PC-9 (cell line): ENCODE measurements at regions not wholly inside any gene's neighbourhood (a gene's known extent, or its start where the extent isn't known, plus 50 kb on each side); places are given as distances from the start of the nearest gene placed in this dataset.

ENCODE experiments used
- BruUV-seq: library from RNA; stranded (reverse); fragments of 400-500 nt; replicated peaks from 2 replicates; lab custom pipeline; 2021; lab: Mats Ljungman, UMichigan
- CTCF ChIA-PET: fragments of 300-600 bp; sonication (Branson Sonifier 250); formaldehyde crosslinking; loops from one replicate; lab custom pipeline; 2022; ENCODE audit warnings: antibody characterized with exemption; lab: Charles Lee
- POLR2A ChIA-PET: fragments of 300-600 bp; sonication (Branson Sonifier 250); formaldehyde crosslinking; loops from one replicate; lab custom pipeline; 2022; ENCODE audit warnings: antibody characterized with exemption; ENCODE audit not compliant: unreplicated experiment; lab: Charles Lee
- DNase-seq, 2 experiments: peaks; one replicate each; pipeline versions ENCODE4 v3.0.0 to v3.0.0-alpha.2; 2015 to 2022; ENCODE audit warnings: mixed read lengths in 1 of 2
- H2AFZ ChIP-seq: fragments of 200-600 bp; sonication (generic); 2 replicates; pipeline ENCODE4 v1.8.1; 2017; ENCODE audit warnings: antibody characterized with exemption
- H3F3A ChIP-seq: fragments of 200-600 bp; sonication (generic); 2 replicates; pipeline ENCODE4 v1.8.1; 2017; ENCODE audit warnings: antibody characterized with exemption, mild to moderate bottlenecking, low read depth; ENCODE audit not compliant: insufficient read depth
- H3K27ac ChIP-seq: fragments of 200-600 bp; sonication (generic); 2 replicates; pipeline ENCODE4 v1.6.1; 2016; ENCODE audit warnings: mixed run types
- H3K27me3 ChIP-seq: fragments of 200-600 bp; sonication (generic); 2 replicates; pipeline ENCODE4 v1.6.1; 2016; ENCODE audit warnings: low read depth, mixed run types; ENCODE audit not compliant: insufficient read depth
- H3K36me3 ChIP-seq: fragments of 200-600 bp; sonication (generic); 2 replicates; pipeline ENCODE4 v1.6.1; 2016; ENCODE audit warnings: low read depth, mixed run types
- H3K4me1 ChIP-seq: fragments of 200-600 bp; sonication (generic); replicated peaks from 2 replicates; pipeline ENCODE4 v1.6.1; 2016; ENCODE audit warnings: mixed run types; ENCODE audit not compliant: insufficient read depth
- H3K4me2 ChIP-seq: fragments of 200-600 bp; sonication (generic); 2 replicates; pipeline ENCODE4 v1.6.1; 2017; ENCODE audit warnings: mixed run types
- H3K4me3 ChIP-seq: fragments of 200-600 bp; sonication (generic); 2 replicates; pipeline ENCODE4 v1.6.1; 2016; ENCODE audit warnings: mixed run types
- H3K79me2 ChIP-seq: fragments of 200-600 bp; sonication (generic); 2 replicates; pipeline ENCODE4 v1.6.1; 2017; ENCODE audit warnings: low read depth, mixed run types
- H3K9me2 ChIP-seq: fragments of 200-600 bp; sonication (generic); 2 replicates; pipeline ENCODE4 v1.8.1; 2017; ENCODE audit warnings: mild to moderate bottlenecking; ENCODE audit not compliant: insufficient read depth
- H3K9me3 ChIP-seq: fragments of 200-600 bp; sonication (generic); 2 replicates; pipeline ENCODE4 v1.8.1; 2016; ENCODE audit warnings: low read depth; ENCODE audit not compliant: insufficient read depth
- H4K20me1 ChIP-seq: fragments of 200-600 bp; sonication (generic); 2 replicates; pipeline ENCODE4 v1.8.1; 2017; ENCODE audit not compliant: insufficient read depth
- CTCF ChIP-seq: fragments of 200-600 bp; sonication (generic); conservative IDR thresholded peaks from 2 replicates; pipeline ENCODE4 v1.6.1; 2017; ENCODE audit warnings: mixed run types, antibody characterized with exemption, mild to moderate bottlenecking, moderate library complexity
- EZH2 ChIP-seq: fragments of 200-600 bp; sonication (generic); IDR thresholded peaks from 2 replicates; pipeline ENCODE4 v1.8.0; 2017; ENCODE audit warnings: antibody characterized with exemption, low read depth
- intact Hi-C: fragments of 100-400 bp; cut with micrococcal nuclease; formaldehyde crosslinking; loops from one replicate; pipeline ENCODE4 v1.10.0; 2022; ENCODE audit not compliant: unreplicated experiment

- Histone ChIP-seq H3K27ac (no peak overlapping the region), H3K79me2 (no peaks in the 10 kb centered on the region), H3K9me2 (no peaks in the 10 kb centered on the region), H3K36me3 (no peaks in the 10 kb centered on the region), H3K9me3 (no peaks in the 10 kb centered on the region), H3K4me1 (no peaks in the 10 kb centered on the region), H3K4me2 (no peak overlapping the region), H3K4me3 (no peak overlapping the region), H2AFZ (no peak overlapping the region), H3F3A (no peaks in the 10 kb centered on the region), H3K27me3 (no peaks in the 10 kb centered on the region), H4K20me1 (no peaks in the 10 kb centered on the region)
- TF ChIP-seq EZH2 = no peak
- intact Hi-C loops = no loop called here
- DNase-seq = no peak
- ChIA-PET POLR2A (no interaction called here), CTCF (no interaction called here)
- BruUV-seq = no TSS peak
Measured at GRCh38 chr1:43044572-43045361, 86.1 kb upstream of the SLC2A1 start.

DNA sequence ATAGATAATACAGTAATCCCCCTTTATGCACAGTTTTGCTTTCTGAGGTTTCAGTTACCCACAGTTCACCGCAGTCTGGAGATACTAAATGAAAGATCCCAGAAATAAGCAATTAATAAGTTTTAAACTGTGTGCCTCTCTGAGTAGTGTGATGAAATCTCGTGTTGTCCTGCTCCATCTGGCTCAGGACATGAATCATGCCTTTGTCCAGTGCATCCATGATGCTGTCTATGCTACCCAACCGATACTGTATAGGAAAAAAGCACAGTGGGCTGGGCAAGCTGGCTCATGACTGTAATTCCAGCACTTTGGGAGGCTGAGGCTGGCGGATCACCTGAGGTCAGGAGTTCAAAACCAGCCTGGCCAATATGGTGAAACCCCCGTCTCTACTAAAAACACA lies 85.0 kb upstream of the SLC2A1 start:
- H3K9me3 ChIP-seq = no peaks in the 10 kb centered on the region
- BruUV-seq = no TSS peak
- no peaks in the 10 kb centered on the region for H3K27me3 ChIP-seq
- intact Hi-C loops = no loop called here
- POLR2A ChIA-PET = interaction anchor here (0.5 kb wide), 1 partner anchor 78 kb away, joined by 5 read pairs; no protein-coding TSS in a partner anchor
- no peaks in the 10 kb centered on the region for H3K36me3 ChIP-seq
- no peak for DNase-seq
- H2AFZ ChIP-seq = no peak overlapping the region
- H3K9me2 ChIP-seq = no peaks in the 10 kb centered on the region
- no peaks in the 10 kb centered on the region for H3F3A ChIP-seq
- H3K4me1 ChIP-seq = no peaks in the 10 kb centered on the region
- TF ChIP-seq EZH2 (no peak), CTCF (no peak)
- H3K4me2 ChIP-seq = no peak overlapping the region
- no peaks in the 10 kb centered on the region for H3K79me2 ChIP-seq
- no peaks in the 10 kb centered on the region for H4K20me1 ChIP-seq
- no peak overlapping the region for H3K27ac ChIP-seq
- CTCF ChIA-PET = no interaction called here
- no peak overlapping the region for H3K4me3 ChIP-seq

DNA sequence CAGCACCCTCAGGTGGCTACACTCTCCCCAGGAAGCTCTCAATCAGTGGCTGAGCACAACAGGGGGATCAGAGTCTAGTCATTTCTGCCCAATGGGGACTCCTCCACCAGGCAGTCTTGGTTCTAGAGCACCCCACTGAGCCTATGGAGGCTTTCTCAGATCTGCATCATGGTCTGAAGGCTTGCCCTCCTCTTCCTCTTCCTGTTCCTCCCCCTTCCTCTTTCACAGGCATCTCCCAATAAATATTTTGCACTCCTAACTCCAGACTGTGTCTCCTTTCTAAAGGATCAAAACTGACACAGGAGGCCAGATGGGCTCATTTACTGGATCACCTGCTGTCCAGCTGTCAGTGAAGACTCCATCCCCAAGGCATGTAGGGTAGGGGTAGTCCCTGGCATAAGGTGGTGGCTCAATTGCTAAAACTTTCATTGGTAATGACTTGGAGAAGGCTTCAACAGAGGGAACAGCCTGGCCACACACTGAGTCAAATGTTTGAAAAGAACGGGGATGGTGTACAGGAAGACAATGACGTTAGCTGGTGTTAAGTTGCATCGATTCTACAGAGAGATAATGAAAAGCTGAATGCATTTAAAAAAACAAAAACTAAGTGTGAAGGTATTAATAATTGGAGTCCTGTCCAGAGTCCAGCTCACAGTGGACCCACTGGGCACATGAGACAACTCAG lies 84.2 kb upstream of the SLC2A1 start:
- Histone ChIP-seq H3K4me3 (no peak overlapping the region), H3F3A (no peaks in the 10 kb centered on the region), H3K36me3 (no peaks in the 10 kb centered on the region), H3K9me3 (no peaks in the 10 kb centered on the region), H2AFZ (no peak overlapping the region), H3K27me3 (no peaks in the 10 kb centered on the region), H3K27ac (no peak overlapping the region), H3K79me2 (no peaks in the 10 kb centered on the region), H4K20me1 (no peaks in the 10 kb centered on the region), H3K4me1 (no peaks in the 10 kb centered on the region), H3K9me2 (no peaks in the 10 kb centered on the region), H3K4me2 (no peak overlapping the region)
- TF ChIP-seq EZH2 (no peak), CTCF (no peak)
- CTCF ChIA-PET = interaction anchor here (0.6 kb wide), 1 partner anchor 57 kb away, joined by 17 read pairs; no protein-coding TSS in a partner anchor
- POLR2A ChIA-PET = no interaction called here
- intact Hi-C loops = no loop called here
- no TSS peak for BruUV-seq
- DNase-seq = no peak
